ENCODE measurements at regions not wholly inside any gene's neighbourhood (a gene's known extent, or its start where the extent isn't known, plus 50 kb on each side); places are given as distances from the start of the nearest gene placed in this dataset.
"Not testable (repeated sequence)": the region's sequence is repeated elsewhere in the genome, so short reads cannot be mapped to it uniquely, and the experiment has no call there.

- no peak for DNase-seq
Measured at GRCh38 chr22:25281675-25282345, 62.4 kb downstream of the CRYBB2 start.

DNA sequence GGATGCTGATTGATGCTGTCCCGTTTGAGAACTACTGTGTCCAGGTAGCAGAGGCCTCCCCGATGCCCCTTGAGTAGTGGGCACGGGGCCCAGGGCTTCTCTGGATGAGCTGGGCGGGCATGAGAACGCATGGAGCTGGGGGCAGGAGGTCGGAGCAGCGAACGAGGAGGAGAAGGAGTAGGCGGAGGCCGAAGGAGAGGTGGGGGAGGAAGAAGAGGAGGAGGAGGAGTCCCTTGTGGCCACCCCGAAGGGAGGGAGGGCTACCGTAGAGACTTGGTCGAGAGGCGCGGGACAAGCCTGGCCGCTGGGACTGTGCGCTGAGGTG, 62.9 kb downstream of the CRYBB2 start:
- no peak for DNase-seq

- no peak for DNase-seq
Measured at GRCh38 chr22:25282671-25283561, 63.5 kb downstream of the CRYBB2 start.

- not testable (repeated sequence) for DNase-seq
Measured at GRCh38 chr22:25288481-25288880, 69.0 kb downstream of the CRYBB2 start.

DNA sequence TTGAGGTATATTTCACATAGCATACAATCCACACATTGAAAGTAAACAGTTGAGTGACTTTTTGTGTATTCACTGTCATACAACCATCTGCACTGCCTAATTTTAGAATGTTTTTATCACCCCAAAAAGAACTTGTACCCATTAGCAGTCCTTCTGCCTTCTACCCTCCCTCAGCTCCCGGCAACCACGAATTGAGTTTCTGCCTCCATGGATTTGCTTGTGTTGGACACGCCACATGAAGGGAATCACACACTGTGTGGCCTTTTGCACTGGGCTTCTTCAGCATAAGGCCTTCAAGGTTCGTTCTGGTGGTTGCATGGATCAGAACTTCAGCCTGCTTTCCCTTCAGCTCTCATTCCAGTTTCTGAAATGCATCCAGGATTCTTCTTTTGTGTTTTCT, 82.5 kb downstream of the CRYBB2 start:
- not testable (repeated sequence) for DNase-seq

DNA sequence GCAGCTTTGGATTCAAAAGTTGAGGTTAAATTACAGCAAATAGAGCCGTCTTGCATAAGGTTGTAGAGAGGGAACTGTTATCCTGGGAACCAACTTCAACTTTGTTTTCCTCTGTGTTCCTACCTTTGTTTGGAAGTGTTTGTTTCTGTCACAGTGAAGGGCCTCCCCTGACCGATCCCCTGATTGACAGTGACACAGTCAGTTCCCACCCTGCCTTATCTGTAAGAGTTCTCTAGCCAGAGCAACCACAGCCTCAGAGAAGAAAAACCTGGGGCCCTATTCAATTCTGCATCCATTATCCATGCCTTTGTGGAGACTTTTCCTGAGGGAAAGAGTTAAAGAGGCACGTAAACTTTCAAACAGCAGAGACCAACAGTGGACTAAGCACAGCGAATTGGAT, 90.1 kb downstream of the CRYBB2 start:
- DNase-seq = not testable (repeated sequence)

- not testable (repeated sequence) for DNase-seq
Measured at GRCh38 chr22:25311924-25312323, 92.5 kb downstream of the CRYBB2 start.

DNA sequence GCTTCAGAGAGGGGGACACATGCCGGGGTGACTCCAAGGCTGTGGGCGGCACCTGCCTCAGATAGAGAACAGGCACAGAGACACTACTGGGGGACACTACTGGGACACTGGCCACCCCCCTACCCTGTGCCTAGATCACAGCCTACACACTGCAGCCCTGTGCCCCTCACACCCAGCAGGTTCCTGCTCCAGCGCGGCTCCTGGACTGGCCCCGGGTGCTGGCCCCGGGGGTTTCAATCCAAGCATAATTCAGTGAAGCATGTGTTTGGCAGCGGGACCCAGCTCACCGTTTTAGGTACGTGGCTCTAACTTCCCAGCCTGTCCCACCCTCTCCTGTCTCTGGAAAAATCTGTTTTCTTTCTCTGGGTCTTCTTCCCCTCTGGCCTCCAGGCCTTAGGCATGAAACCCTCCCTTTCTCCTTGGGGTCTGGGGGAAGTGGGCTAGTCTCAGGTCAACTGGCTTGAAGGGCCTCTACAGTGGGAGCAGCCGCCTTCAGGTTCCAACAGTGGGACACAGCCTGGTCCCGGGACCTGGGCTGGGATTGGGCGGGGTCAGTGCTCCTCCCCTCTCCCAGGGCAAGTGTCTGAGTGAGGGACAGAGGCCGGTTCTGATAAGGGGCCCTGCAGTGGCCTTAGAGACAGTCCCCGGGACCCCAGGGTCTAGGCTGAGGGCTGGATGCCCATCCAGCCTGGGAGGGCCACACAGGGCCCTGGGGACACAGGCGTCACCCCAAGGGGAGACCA, 98.8 kb downstream of the CRYBB2 start:
- DNase-seq = no peak

GRCh38 chr22:25327018-25327755, 107.7 kb downstream of the CRYBB2 start:
- DNase-seq = no peak

DNA sequence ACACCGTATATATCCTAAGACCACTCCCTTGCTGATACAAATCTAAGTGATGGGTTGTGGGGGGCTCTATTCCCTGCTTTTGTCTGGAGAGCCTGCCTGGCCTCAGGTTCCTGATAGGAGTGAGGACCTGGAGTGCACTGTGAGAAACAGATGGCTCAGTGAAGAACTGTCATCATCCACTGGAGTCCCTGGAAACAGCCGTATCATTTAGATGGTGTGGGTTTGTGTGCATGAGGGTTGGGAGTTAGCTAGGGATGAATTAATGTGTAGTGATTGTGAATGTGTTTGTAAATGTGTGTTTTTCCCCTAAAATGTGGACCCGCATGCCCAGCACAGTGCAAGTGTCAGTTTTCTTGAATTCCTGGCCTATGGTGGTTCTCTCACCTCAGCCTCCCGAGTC, 111.6 kb downstream of the CRYBB2 start:
- DNase-seq = no peak

DNA sequence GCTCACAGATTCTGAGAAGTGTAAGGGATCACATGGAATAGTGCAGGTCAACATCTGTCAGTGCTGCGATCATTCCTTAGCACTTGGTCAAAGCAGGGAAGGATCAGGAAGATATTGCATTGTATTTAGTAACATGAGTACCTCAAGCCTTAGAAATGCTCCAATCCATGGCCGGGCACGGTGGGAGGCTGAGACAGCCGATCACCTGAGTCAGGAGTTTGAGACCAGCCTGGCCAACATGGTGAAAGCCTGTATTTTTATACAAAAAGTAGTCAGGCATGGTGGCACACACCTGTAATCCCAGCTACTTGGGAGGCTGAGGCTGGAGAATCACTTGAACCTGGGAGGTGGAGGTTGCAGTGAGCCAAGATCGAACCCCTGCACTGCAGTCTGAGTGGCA, 112.5 kb downstream of the CRYBB2 start:
- DNase-seq = not testable (repeated sequence)

DNA sequence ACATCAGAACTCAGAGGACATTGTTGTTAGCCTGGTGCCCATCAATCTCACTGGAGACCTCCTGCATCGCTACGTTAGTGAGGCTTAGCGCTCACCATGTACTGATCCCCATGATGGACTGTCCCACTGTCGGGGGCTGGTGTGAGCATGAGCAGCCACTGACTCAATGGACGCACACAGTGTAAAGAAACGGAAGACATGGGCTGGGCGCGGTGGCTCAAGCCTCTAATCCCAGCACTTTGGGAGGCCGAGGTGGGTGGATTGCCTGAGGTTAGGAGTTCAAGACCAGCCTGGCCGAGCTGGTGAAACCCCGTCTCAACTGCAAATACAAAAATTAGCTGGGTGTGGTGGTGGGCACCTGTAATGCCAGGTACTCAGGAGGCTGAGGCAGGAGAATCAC, 112.9 kb downstream of the CRYBB2 start:
- DNase-seq = no peak

DNA sequence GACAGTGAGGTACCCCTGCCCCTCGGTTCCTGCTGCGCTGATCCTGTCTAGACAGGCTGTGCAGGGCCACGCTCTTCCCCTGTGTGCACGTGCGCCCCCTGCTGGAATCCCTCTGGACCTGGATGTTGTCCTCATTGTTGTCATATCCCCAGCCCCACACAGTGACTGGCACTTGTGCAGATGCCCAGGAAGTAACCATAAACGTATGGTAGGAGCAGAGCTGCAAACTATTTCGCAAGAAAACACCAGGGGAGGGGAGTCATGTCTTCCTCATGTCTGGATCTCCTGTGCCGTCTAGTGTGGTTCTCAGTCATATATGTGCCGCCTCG, 114.7 kb downstream of the CRYBB2 start:
- no peak for DNase-seq

- not testable (repeated sequence) for DNase-seq
Measured at GRCh38 chr22:25334631-25335030, 115.2 kb downstream of the CRYBB2 start.

- not testable (repeated sequence) for DNase-seq
Measured at GRCh38 chr22:25335276-25335675, 115.8 kb downstream of the CRYBB2 start.

DNA sequence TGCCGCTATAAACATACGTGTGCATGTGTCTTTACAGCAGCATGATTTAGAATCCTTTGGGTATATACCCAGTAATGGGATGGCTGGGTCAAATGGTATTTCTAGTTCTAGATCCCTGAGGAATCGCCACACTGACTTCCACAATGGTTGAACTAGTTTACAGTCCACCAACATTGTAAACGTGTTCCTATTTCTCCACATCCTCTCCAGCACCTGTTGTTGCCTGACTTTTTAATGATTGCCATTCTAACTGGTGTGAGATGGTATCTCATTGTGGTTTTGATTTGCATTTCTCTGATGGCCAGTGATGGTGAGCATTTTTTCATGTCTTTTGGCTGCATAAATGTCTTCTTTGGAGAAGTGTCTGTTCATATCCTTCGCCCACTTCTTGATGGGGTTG, 121.1 kb downstream of the CRYBB2 start:
- not testable (repeated sequence) for DNase-seq

DNA sequence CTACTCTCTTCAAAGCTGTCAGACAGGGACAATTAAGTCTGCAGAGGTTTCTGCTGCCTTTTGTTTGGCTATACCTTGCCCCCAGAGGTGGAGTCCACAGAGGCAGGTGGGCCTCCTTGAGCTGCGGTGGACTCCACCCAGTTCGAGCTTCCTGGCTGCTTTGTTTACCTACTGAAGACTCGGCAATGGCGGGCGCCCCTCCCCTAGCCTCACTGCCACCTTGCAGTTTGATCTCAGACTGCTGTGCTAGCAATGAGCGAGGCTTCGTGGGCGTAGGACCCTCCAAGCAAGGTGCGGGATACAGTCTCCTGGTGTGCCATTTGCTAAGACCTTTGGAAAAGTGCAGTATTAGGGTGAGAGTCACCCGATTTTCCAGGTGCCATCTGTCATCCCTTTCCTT, 124.9 kb downstream of the CRYBB2 start:
- DNase-seq = not testable (repeated sequence)

- DNase-seq = no peak
Measured at GRCh38 chr22:25346859-25347751, 127.7 kb downstream of the CRYBB2 start.

GRCh38 chr22:25347752-25348102, 128.3 kb downstream of the CRYBB2 start:
- no peak for DNase-seq

- no peak for DNase-seq
Measured at GRCh38 chr22:25348391-25348790, 129.0 kb downstream of the CRYBB2 start.

DNA sequence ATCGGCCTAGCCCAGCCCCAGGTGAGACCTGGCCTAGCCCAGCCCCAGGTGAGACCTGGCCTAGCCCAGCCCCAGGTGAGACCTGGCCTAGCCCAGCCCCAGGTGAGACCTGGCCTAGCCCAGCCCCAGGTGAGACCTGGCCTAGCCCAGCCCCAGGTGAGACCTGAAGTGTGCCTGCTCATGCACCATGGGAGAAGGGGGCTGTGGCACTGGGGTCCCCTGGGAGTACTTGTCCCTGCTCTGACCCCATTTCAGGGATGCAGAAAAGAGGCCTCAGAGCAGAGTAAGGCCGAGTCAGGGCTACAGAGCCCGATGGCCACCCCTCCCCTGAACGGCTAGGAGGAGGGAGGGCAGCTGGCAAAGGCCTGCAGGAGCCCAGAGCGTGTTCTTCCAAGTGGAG, 129.6 kb downstream of the CRYBB2 start:
- not testable (repeated sequence) for DNase-seq
